Peyer's patch (tissue), 4 donors: ENCODE measurements at regions not wholly inside any gene's neighbourhood (a gene's known extent, or its start where the extent isn't known, plus 50 kb on each side); places are given as distances from the start of the nearest gene placed in this dataset.

Experiments
- CTCF ChIP-seq, 6 experiments: fragments of 450-650 bp in 4 of 6; fragments of 200-600 bp in 2 of 6; sonication (generic) in 1 of 6; IDR thresholded peaks; one replicate each; pipeline ENCODE4 v1.5.1; 2017 to 2019; ENCODE audit warnings: antibody characterized with exemption in 6 of 6, mild to moderate bottlenecking in 3 of 6, moderate library complexity in 1 of 6
- POLR2A ChIP-seq, 2 donors: fragments of 450-650 bp; IDR thresholded peaks; one replicate each; pipeline ENCODE4 v1.5.1; 2017; ENCODE audit warnings: antibody characterized with exemption in 2 of 2, mild to moderate bottlenecking in 2 of 2, moderate library complexity in 2 of 2

GRCh38 chr11:112911124-112911523 lies 50.1 kb upstream of the NCAM1 start:
- no peak for TF ChIP-seq CTCF (IDR thresholded peaks at IDR 0.05)
- TF ChIP-seq POLR2A (IDR thresholded peaks at IDR 0.05): no peak
